ENCODE measurements at regions not wholly inside any gene's neighbourhood (a gene's known extent, or its start where the extent isn't known, plus 50 kb on each side); places are given as distances from the start of the nearest gene placed in this dataset.

GRCh38 chr9:19701274-19701673 is 87.6 kb downstream of the SLC24A2 start:
- no peak for TF ChIP-seq CTCF (IDR thresholded peaks at IDR 0.05)

GRCh38 chr9:19700699-19701098 is 88.1 kb downstream of the SLC24A2 start:
- no peaks in the 10 kb centered on the region for H3K4me1 ChIP-seq
- intact Hi-C loops (cut with DNase I): no loop called here
- H3K27me3 ChIP-seq: no peaks in the 10 kb centered on the region
- ATAC-seq (no peak), DNase-seq (no peak)
- H3K4me3 ChIP-seq: no peak overlapping the region
- H3K27ac ChIP-seq: no peak overlapping the region
- no peaks in the 10 kb centered on the region for H3K9me3 ChIP-seq
- H3K36me3 ChIP-seq: no peaks in the 10 kb centered on the region
- TF ChIP-seq CTCF (IDR thresholded peaks at IDR 0.05): no peak

More at GRCh38 chr9:19701274-19701673, 87.6 kb downstream of the SLC24A2 start:
- Histone ChIP-seq H3K4me3 (no peak overlapping the region), H3K27me3 (no peaks in the 10 kb centered on the region), H3K4me1 (no peaks in the 10 kb centered on the region), H3K36me3 (no peaks in the 10 kb centered on the region), H3K9me3 (no peaks in the 10 kb centered on the region), H3K27ac (no peak overlapping the region)
- intact Hi-C loops (cut with DNase I): no loop called here
- ATAC-seq: no peak
- DNase-seq: no peak

GRCh38 chr9:19699756-19700155 is 89.1 kb downstream of the SLC24A2 start:
- no peaks in the 10 kb centered on the region for H3K36me3 ChIP-seq
- no peaks in the 10 kb centered on the region for H3K4me1 ChIP-seq
- DNase-seq (no peak), ATAC-seq (no peak)
- intact Hi-C loops (cut with DNase I): no loop called here
- H3K27ac ChIP-seq: no peak overlapping the region
- no peak overlapping the region for H3K4me3 ChIP-seq
- H3K27me3 ChIP-seq: no peaks in the 10 kb centered on the region
- TF ChIP-seq CTCF (IDR thresholded peaks at IDR 0.05): no peak
- H3K9me3 ChIP-seq: no peaks in the 10 kb centered on the region

GRCh38 chr9:19698960-19699359 is 89.9 kb downstream of the SLC24A2 start:
- intact Hi-C loops (cut with DNase I): no loop called here
- no peak for DNase-seq
- no peak overlapping the region for H3K27ac ChIP-seq

GRCh38 chr9:19694601-19695000 is 94.2 kb downstream of the SLC24A2 start:
- Histone ChIP-seq H3K4me3 (no peak overlapping the region), H3K27ac (no peak overlapping the region), H3K27me3 (no peaks in the 10 kb centered on the region), H3K9me3 (no peaks in the 10 kb centered on the region), H3K36me3 (no peaks in the 10 kb centered on the region), H3K4me1 (no peaks in the 10 kb centered on the region)
- intact Hi-C loops (cut with DNase I): no loop called here
- no peak for ATAC-seq
- TF ChIP-seq CTCF (IDR thresholded peaks at IDR 0.05): no peak
- DNase-seq: no peak

More at GRCh38 chr9:19698960-19699359, 89.9 kb downstream of the SLC24A2 start:
- Histone ChIP-seq H3K27me3 (no peaks in the 10 kb centered on the region), H3K4me3 (no peak overlapping the region), H3K4me1 (no peaks in the 10 kb centered on the region), H3K36me3 (no peaks in the 10 kb centered on the region), H3K9me3 (no peaks in the 10 kb centered on the region)
- TF ChIP-seq CTCF (IDR thresholded peaks at IDR 0.05): no peak
- ATAC-seq: no peak

- ATAC-seq (no peak), DNase-seq (no peak)
- no peak overlapping the region for H3K4me3 ChIP-seq
- H3K27ac ChIP-seq: no peak overlapping the region
- no peaks in the 10 kb centered on the region for H3K4me1 ChIP-seq
- peaks cover 6% of the 10 kb centered on the region for H3K9me3 ChIP-seq
- no peak for TF ChIP-seq CTCF (IDR thresholded peaks at IDR 0.05)
- no peaks in the 10 kb centered on the region for H3K36me3 ChIP-seq
- H3K27me3 ChIP-seq: no peaks in the 10 kb centered on the region
- intact Hi-C loops (cut with DNase I): no loop called here
These were observed 98.7 kb downstream of the SLC24A2 start for GRCh38 chr9:19690128-19690527.
